HG03439 (cell line): ENCODE measurements at regions not wholly inside any gene's neighbourhood (a gene's known extent, or its start where the extent isn't known, plus 50 kb on each side); places are given as distances from the start of the nearest gene placed in this dataset.

Experiments used
- ATAC-seq: cut with Tn5 transposase; IDR thresholded peaks from one replicate; pipeline ENCODE4 v1.9.1; 2021; ENCODE audit warnings: mild to moderate bottlenecking, moderate library complexity; ENCODE audit not compliant: unreplicated experiment

- ATAC-seq, result no peak
Observed at GRCh38 chr12:73321776-73322175, 1049.6 kb downstream of the TRHDE start.

GRCh38 chr12:73330584-73331351 is 1058.6 kb downstream of the TRHDE start:
- ATAC-seq, result no peak

DNA sequence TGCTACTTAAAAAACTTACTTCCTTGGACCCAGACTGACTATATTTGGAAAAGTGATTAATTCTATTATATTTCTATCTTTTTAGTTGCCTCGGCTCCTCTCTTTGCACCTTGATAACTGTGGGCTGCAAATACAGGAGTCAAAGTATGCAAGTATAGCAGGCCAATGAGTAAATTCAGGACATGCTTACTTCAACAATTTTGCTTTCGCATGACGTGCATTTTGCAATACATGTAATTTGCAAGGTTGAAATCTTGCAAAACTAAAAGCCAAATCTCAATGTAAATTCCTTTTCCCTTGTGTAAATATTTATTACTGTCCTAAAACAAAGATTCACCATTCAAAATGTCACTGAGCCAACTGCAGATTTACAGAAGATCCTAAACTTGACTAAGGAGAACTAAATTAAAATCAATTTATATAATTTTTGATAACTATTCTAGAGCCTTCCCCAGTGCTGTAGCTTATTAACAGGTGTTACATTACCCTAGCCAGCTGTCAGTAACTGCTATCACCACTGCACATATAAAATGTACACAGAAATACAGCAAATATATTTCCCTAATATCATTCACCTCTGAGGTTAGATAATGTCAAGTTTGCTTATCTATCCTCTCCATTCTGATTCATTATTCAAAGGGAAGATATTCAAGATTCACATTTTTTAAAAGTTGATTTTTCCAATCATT is 1069.5 kb downstream of the TRHDE start:
- ATAC-seq, result no peak

- ATAC-seq, result no peak
Observed at GRCh38 chr12:73342733-73343132, 1070.6 kb downstream of the TRHDE start.

DNA sequence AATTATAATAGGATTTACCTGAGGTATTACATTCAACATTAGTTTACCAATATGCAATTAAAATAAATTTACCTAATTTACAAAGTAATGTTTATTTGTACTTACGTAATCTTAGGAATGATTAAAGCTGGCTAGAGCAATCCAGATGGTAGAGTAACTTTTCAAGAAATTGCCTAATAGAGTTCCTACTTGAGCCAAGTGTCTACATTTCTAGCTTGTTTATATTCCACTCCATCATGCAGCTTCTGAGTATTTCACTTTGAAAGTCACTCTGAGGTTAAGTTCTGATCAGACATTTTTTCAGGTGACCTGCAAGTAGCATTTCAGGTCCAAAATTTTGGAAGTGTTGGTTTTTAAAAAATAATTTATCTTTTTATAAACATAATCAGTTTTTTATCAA is 1080.7 kb downstream of the TRHDE start:
- ATAC-seq, result no peak

GRCh38 chr12:73361156-73361863 is 1089.1 kb downstream of the TRHDE start:
- no peak for ATAC-seq

GRCh38 chr12:73361864-73362230 is 1089.7 kb downstream of the TRHDE start:
- no peak for ATAC-seq

DNA sequence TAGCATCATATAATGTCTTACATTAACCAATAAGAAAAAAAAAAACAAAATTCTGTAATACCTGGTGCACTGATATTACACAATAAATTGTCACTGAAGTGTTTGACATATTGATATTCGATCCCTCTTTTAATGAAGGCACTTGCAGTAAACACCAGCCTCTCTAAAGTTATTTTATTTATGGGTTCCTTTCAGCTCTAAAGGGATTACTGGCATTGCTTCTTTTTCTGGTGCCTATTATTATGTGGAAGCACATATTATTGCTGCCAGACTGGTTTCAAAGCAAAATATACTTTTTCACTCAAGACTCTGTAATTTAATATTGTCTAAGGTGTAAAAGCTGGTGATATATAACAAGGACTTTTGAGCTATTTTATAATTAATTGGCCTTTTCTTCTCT is 1090.5 kb downstream of the TRHDE start:
- ATAC-seq, result no peak

DNA sequence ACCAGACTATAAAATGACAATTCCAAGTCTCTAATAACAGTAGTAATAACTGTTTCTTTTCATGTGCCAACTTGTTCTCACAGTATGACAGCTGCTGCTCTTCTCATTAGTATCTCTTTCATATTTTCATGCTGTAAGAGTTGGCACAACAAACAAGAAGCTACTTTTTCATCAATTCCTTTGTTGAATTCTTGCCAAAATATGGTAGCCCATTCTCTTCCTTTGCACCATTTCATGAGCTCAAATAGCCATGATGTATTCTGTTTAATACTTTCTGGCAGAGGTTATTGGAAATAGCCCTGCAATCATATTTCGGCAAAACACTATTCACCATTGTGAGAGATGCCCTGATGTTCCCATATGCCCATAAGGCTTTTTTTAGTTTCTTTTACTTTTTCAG is 1100.7 kb downstream of the TRHDE start:
- ATAC-seq, result no peak

- no peak for ATAC-seq
Observed at GRCh38 chr12:73374360-73374759, 1102.2 kb downstream of the TRHDE start.

GRCh38 chr12:73383584-73384222 is 1111.5 kb downstream of the TRHDE start:
- no peak for ATAC-seq

GRCh38 chr12:73384592-73384991 is 1112.4 kb downstream of the TRHDE start:
- no peak for ATAC-seq

GRCh38 chr12:73390261-73390660 is 1118.1 kb downstream of the TRHDE start:
- ATAC-seq, result no peak

DNA sequence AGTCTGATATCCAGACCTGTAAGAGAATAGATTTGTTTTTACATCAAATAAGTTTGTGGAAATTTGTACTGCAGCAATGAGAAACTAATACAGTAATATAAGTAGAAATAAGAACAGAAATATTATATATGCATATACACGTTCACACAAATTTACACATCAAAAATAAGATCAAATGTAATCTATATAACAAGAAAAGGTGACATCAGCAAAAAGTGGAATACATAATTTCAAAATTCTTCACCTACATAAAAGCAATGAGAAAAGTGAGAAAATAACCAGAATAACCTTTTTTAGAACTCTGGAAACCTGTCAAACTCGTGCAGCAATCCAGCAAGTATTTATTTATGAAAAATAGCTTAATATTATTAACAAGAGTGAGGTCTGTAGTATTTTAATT is 1124.6 kb upstream of the ATXN7L3B start:
- no peak for ATAC-seq

DNA sequence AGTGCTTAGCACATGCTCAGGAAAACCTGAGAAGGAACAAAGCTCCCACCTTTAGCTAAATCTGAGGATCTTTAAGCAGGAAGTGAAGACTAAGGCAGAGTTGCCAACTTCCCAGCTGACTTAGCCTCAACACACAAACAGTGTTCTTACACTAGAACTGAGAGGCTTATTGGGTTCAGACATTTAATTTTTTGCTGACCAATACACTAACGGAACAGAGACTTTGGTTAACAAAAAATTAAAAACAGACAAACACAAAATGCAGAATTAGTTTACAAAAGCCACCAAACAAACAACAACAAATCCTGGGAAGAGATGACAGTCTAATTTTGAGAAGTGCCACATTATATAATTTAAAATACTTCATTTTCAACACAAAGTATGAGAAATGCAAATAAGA is 1123.7 kb upstream of the ATXN7L3B start:
- no peak for ATAC-seq

- ATAC-seq, result no peak
Observed at GRCh38 chr12:73414926-73415325, 1122.7 kb upstream of the ATXN7L3B start.

DNA sequence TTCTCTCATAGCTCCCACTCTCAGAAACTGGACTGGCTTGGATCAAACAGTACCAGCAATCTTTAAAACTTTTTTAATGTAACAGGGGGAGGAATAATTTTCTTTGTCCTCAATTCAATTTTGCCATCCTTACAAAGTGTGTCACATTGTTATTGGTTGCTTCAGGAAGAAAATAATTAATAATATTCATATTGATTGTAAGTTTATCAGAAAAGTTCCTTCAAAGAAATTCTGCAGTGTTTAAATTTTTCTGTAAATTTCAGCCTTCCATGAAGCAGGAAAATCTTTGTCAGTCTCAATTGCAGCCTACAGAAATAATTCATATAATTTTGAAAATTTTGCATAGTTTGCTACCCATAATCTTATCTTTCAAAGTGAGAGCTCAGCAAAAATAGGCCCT is 1119.1 kb upstream of the ATXN7L3B start:
- ATAC-seq, result no peak

GRCh38 chr12:73421832-73422231 is 1115.8 kb upstream of the ATXN7L3B start:
- no peak for ATAC-seq

- no peak for ATAC-seq
Observed at GRCh38 chr12:73424484-73424883, 1113.2 kb upstream of the ATXN7L3B start.

- no peak for ATAC-seq
Observed at GRCh38 chr12:73445658-73446324, 1091.8 kb upstream of the ATXN7L3B start.
